Dedifferentiated amniotic fluid mesenchymal stem cell (primary cell): ENCODE measurements at regions not wholly inside any gene's neighbourhood (a gene's known extent, or its start where the extent isn't known, plus 50 kb on each side); places are given as distances from the start of the nearest gene placed in this dataset.

Experiments
- DNase-seq: peaks from one replicate; pipeline ENCODE4 v3.0.0-alpha.2; 2016; ENCODE audit errors: extremely low spot score

GRCh38 chr11:123378096-123378495 lies 52.0 kb upstream of the GRAMD1B start:
- no peak for DNase-seq

DNA sequence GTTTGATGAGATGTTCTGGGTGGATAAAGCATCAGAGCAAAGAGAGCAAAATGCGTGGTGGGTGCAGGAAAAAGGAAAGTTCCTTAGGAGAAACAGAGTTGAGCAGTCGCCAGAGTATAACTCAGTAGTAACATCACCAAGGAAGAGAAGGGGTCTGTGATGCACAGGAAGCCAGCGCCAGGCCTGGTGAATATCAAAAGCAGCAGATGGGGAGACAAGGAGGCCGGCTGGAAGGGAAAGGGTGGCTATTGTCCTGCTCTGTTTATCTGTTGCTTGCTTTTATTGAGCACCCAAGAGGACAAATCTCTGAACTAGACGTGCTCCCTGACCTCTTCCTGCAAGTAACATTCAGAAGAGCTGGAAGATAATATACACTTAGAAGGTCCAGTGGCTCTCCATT lies 52.7 kb upstream of the GRAMD1B start:
- no peak for DNase-seq

DNA sequence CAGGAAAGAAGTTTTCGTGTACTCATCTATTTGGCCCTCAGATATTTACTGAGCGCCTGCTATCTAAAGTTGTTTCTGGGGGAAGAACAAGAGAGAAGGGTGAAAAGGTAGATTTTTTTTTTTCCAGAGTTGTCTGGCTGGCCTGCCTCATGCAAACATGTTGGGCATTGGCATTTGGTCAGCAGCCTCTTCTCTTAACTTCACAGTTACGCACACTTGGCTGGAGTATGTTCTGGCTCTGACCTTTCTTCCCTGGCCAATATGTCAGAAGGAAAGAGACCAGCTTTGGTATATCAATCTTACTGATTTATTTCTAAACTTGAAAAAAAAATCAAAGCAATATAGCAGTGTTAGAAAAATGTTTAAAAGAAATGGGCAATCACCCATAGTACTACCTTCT lies 54.2 kb upstream of the GRAMD1B start:
- no peak for DNase-seq

DNA sequence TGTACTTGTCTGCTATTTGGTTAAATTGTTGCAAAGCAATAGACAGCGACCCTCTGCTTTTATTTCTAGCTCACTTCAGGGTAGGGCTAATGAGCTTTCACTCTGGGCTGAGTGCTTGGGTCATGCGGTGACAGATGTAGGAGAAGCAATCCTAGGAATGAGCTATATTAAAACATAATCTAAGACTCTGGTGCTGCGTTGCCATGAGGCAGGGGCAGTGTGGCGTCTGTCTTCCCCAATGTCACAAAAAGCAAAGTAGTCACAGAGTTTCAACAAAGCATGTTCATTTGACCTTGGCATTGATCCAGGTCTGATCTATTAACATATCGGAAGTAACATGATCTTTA lies 55.5 kb upstream of the GRAMD1B start:
- no peak for DNase-seq

DNA sequence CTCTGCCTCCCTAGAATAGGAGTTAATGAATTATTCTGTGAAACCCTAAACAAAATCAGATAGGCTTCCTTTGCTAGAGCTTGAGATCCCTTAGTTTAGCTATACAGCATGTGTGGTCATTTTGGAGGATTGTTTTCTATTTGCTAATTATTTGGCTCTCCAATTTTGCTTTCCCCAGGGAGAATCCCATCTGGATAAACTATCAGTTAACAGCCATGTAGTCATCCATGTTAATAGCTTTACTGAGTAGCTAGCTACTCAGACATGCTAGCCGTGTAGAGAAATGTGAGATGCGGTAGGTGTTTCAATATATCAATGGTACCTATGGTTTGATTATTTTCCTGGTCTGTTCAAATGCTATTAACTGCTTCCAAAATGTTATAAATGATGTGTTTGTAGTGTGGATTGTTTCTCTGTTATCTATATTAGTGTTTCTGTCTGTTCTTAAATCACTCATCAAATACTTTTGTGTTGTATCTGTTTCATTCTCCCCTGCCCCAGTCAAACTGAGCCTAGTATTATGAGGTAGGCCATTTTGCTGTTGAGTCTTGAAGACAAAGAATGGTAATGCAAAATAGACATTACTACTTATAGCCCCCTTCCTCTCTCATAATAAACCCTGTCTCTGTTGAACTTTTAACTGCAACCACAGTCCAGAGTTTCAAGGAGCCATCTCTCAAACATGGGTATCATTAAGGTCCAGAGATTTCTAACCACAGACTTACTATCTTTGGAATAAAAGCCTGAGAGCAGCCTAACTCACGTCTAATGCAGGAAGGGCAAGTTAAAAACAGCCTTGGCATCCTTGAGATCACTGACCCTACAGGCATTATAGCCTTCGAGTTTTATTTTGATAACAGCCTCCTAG lies 56.1 kb upstream of the GRAMD1B start:
- DNase-seq, result no peak

- DNase-seq, result no peak
These were observed 58.4 kb upstream of the GRAMD1B start for GRCh38 chr11:123371506-123372297.

- no peak for DNase-seq
These were observed 63.1 kb upstream of the GRAMD1B start for GRCh38 chr11:123366924-123367323.

DNA sequence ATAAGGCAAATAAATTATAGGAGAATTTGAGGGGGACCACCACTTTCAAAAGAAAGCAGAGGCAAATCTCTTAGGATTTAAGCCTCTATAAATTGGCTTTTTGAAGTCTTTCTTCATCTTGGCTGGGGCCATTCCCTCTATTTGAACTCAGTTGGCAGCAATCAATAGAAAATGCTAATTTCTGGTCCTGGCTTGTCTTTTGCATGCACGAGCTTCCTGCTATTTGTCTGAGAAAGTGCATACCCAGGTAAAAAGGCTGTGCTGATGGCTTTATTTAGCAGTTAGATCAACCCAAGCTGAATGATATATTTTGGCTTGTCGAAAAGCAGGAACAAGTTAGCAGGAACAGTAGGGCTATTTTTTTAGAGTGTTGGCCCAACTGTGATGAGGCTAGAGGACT lies 64.1 kb upstream of the GRAMD1B start:
- DNase-seq, result no peak

DNA sequence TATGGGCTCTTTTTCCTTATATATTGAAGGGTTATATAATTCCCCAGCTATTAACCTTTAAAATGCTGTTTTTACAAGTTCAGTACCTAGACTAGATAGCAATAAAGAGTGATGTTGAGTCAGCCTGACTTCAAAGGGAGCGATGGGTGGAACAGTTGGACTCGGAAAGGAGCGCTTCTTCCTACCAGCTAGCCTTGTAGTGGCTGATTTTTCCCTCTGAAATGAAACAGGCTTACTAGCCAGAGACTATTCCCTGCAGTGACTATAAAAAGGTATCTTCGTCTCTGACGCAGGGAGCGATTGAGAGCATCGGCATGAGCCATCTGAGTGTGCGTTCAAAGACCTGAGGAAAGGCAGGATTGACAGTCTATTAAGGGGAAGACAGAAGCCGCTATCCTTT lies 66.0 kb upstream of the GRAMD1B start:
- DNase-seq, result no peak

DNA sequence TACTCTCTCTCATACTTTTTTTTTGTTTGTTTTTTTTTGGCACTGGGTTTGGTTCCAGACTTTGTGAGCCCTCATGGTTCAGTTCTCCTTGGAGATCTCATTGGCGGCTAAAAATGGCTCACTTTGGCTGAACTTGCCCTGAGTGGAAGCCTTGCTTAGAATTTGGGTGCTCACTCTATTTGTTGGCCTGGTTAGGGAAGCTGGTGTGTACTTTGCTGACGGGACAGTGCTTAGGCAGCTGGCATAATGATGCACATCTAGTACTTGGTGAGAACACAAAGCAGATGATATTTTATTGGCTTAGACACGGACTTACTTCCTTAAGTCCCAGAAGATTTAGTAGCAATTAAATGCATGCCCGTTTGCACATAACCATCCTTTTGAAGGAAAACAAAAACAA lies 66.5 kb upstream of the GRAMD1B start:
- no peak for DNase-seq

GRCh38 chr11:123362941-123363340 lies 67.1 kb upstream of the GRAMD1B start:
- DNase-seq, result no peak

GRCh38 chr11:123362186-123362585 lies 67.9 kb upstream of the GRAMD1B start:
- no peak for DNase-seq

DNA sequence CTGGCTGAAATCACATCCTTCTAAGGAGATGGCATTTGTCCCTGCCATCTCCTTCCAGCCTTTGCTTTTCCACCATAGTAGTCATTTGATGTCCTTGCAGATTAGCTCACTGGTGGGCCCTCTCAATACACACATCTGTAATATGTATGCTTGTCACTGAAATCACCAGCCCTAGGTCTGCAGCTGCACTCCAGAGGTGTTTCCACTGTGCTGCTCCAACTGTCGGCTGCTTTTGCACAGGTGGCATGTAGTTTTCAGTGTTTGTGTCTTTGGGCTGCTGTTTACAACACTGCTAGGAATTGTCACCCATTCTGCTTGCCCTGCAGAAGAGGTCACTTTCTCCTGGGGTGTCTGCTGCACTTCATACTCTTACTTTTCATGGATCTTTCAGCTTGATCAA lies 69.0 kb upstream of the GRAMD1B start:
- no peak for DNase-seq

DNA sequence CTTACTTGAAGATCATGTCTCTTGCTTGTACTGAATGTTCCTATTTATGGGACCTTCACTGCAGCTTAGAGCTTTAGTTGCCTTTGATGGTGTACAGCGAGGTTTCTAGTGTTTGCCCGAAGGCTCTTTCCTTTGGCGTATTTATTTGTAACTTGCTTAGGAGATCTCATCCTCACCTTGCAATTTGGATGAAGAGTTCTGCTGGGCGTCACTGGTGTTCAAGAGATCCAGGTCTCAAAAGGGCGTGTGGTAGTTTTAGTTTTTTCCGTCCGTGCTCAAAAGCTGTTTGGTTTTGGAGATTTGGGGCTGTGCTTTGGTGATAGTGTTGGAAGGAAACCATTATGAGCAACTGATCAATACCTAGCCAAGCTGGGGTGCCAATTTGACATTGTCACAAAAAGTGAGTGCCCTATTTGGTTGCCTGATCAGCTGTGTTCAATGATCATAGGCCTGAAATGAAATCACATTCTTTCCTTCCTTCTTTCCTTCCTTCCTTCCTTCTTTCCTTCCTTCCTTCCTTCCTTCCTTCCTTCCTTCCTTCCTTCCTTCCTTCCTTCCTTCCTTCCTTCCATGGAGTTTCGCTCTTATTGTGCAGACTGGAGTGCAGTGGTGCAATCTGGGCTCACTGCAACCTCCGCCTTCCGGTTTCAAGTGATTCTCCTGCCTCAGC lies 69.7 kb upstream of the GRAMD1B start:
- DNase-seq, result no peak

DNA sequence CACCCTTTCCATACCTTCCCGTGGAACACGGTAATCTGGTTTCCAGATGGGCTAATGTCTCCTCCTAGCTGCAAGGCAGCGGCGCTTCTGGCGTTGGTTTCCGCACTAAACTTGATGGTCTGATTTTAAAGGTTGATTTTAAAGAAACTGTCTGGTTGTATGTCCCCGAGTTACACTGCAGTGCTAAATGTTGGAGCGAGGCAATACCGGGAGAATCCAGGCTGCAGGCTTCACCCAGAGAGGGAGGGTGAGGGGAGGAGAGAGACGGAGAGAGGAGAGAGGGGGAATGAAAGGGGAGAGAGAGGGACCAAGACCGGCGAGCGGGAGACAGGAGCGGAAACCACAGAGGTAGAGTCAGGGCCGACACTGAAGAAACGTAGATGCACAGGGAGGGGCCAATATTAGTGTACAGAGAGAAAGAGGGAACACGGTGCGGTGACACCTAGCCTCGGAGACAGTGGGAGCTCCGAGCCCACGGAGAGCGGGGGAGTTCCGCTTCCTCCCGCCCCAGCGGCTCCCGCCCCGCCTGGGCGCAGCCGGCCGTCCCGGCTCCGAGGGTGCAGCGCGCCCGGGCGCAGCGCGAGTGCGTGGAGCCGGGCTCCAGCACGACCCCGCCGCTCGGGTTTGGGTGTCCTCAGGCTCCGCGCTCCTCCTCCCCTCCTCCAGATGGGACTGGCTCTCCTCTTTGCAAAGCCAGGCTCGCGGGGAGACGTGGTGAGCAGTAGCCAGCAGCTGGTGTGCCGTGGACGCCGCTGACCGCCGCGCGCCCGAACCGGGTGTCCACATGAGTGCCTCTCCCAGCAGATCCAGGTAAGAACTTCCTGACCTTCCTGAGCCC lies 71.9 kb upstream of the GRAMD1B start:
- no peak for DNase-seq

- DNase-seq, result no peak
These were observed 72.6 kb upstream of the GRAMD1B start for GRCh38 chr11:123357353-123357989.

GRCh38 chr11:123356539-123356938 lies 73.5 kb upstream of the GRAMD1B start:
- no peak for DNase-seq

DNA sequence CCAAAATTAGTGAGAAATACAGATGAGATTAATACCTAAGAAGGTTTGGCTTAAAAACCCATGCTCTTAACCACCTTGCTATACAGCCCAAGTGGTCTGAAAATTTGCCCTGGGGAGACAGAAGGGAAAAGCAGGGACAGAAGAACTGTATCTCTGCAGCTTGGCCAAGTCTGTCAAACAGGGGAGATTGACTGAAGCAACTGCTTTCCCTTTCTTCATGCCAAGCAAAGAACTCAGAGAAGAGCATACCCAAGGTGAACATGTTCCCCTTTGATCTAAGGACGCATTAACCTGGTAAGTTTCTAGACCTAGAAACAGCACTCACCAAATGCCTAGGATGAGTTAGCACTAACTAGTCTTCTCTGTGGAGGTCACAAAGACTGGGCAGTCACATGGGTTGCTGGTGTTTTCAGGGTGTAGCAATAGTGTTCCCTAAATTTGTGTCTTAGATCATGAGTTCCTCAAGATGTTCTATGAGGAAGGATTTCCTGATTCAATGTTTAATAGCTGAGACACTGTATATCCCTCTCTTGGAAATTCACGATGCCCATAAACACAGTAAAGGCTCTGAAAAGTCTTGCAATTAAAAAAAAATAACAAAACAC lies 75.6 kb upstream of the GRAMD1B start:
- DNase-seq, result no peak

DNA sequence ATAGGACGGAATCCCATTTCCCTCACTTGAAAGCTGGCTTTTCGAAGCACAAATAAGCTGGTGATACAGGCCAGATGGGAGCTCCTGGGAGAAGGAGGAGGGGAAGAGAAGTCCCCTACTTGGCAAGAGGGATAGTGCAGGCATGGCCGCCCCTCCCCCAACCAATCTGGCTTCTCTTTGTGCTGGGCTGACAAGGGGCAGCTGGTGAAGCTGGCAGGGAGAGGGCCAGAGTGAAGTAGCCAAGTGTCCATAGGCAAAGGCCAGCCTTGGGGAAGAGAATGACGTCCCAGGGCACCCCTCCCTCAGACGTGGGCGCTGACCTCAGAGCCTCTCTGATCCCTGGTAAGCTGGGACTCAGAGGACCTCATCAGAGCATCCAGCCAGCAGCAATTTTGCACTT lies 78.7 kb upstream of the GRAMD1B start:
- DNase-seq, result no peak

- DNase-seq, result no peak
These were observed 80.7 kb upstream of the GRAMD1B start for GRCh38 chr11:123349382-123349781.

GRCh38 chr11:123344790-123345357 lies 85.2 kb upstream of the GRAMD1B start:
- no peak for DNase-seq
